ENCODE measurements at regions not wholly inside any gene's neighbourhood (a gene's known extent, or its start where the extent isn't known, plus 50 kb on each side); places are given as distances from the start of the nearest gene placed in this dataset.

DNA sequence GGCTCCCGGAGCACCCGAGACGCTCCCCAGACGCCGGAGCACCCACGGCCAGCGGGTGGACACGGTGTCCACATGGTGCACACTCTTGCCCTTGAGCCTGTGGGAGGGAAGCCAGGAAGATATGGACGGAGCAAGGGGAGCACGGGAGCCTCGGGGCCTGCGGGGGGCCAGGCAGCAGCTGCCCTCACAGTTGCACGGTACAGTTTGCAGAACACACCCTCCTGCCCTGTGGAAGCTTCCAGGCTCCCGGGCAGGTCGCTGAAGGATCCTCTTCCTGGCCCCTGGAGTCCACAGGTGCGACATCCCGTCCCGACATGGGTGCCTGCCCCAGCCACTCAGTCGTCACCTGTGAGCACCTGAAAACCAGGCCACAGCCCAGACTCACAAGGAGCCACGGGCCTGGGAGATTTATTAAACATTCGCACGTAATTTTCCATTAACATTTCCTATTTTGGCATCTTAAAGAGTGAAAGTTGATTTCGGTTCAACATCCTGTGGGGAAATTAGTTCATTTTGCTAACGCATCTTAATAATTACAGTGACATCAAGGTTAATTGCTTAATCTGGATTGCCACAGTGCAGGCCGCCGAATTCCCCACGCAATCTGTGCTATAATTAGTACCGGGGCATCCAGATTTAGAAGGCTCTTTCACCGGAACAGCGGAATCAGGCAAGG is 253.3 kb downstream of the BRD1 start:
- no peak for TF ChIP-seq POLR2A (IDR thresholded peaks at IDR 0.05)
- TF ChIP-seq POLR2AphosphoS5 (IDR thresholded peaks at IDR 0.05): no peak
- TF ChIP-seq, protein P1, sequence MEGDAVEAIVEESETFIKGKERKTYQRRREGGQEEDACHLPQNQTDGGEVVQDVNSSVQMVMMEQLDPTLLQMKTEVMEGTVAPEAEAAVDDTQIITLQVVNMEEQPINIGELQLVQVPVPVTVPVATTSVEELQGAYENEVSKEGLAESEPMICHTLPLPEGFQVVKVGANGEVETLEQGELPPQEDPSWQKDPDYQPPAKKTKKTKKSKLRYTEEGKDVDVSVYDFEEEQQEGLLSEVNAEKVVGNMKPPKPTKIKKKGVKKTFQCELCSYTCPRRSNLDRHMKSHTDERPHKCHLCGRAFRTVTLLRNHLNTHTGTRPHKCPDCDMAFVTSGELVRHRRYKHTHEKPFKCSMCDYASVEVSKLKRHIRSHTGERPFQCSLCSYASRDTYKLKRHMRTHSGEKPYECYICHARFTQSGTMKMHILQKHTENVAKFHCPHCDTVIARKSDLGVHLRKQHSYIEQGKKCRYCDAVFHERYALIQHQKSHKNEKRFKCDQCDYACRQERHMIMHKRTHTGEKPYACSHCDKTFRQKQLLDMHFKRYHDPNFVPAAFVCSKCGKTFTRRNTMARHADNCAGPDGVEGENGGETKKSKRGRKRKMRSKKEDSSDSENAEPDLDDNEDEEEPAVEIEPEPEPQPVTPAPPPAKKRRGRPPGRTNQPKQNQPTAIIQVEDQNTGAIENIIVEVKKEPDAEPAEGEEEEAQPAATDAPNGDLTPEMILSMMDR (IDR thresholded peaks at IDR 0.05 in 8 of 11, conservative IDR thresholded peaks at IDR 0.05 in 3 of 11): no peak
- intact Hi-C loops (cut with DNase I; ENCODE audit: low total_unique reads): no loop called here
- Histone ChIP-seq H3K4me1 (peaks cover 0 to 53% (median 19%) of the 10 kb centered on the region in 6 donors), H3K27ac (peak overlapping the region; percentile 41 to 85 (median 78)), H3K27me3 (replicated peaks in 1 of 7) (no peaks in the 10 kb centered on the region), H3K4me3 (peak overlapping the region in 1 of 8 donors; percentile 33), H3K9me3 (peaks cover 0 to 6% (median 0%) of the 10 kb centered on the region in 8 donors), H3K36me3 (peaks cover 0 to 22% (median 0%) of the 10 kb centered on the region in 6 donors)
- peak; percentile 66 for DNase-seq
- WGBS, 5 donors: 69 to 83% (median 70%) methylated on average over 30 of the region's 30 CpGs

DNA sequence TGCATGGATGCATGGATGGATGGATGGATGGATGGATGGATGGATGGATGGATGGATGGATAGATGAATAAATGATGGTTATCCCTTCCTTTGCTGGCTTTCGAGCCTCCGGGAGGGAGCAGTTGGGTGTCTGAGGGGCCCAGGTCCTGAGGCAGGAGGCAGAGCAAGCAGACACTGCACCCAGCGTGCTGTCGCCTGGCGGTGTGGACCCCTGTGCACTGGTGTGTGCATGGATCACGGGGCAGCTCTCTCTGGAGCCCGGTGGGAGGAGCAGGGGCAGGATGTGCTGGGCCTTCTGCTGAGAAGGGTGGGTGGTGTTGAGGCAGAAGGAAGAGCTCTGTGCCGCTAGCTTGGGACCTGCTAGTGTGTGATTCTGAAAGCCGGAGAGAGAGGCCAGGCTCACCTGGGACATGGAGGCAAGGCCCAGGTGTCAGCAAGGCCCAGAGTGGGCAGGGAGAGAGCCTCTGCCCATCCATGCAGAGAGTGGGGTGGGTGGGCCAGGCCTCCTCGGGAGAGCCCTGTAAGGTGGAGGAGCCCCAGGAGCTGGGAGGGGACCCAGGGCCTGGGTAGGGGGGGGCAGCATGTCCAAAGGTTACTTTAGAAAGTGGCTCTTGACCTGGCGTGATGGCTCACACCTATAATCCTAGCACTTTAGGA is 254.4 kb downstream of the BRD1 start:
- TF ChIP-seq POLR2AphosphoS5 (IDR thresholded peaks at IDR 0.05) (no peak), POLR2A (IDR thresholded peaks at IDR 0.05) (no peak)
- TF ChIP-seq, protein P1 (IDR thresholded peaks at IDR 0.05 in 8 of 11, conservative IDR thresholded peaks at IDR 0.05 in 3 of 11): no peak
- peaks cover 0 to 27% (median 0%) of the 10 kb centered on the region in 6 donors for H3K36me3 ChIP-seq
- no peak overlapping the region for H3K4me3 ChIP-seq
- H3K9me3 ChIP-seq: no peaks in the 10 kb centered on the region
- 92 to 97% (median 95%) methylated on average over 11 of the region's 11 CpGs for WGBS, 5 donors
- intact Hi-C loops (cut with DNase I; ENCODE audit: low total_unique reads): no loop called here
- DNase-seq: peak; percentile 65
- peak overlapping the region in 1 of 8 donors; percentile 85 for H3K27ac ChIP-seq
- H3K27me3 ChIP-seq (replicated peaks in 1 of 7): no peaks in the 10 kb centered on the region
- H3K4me1 ChIP-seq: peaks cover 0 to 64% (median 26%) of the 10 kb centered on the region in 6 donors

- no peak overlapping the region for H3K27ac ChIP-seq
- TF ChIP-seq POLR2A (IDR thresholded peaks at IDR 0.05): no peak
- TF ChIP-seq, protein P1 (IDR thresholded peaks at IDR 0.05 in 8 of 11, conservative IDR thresholded peaks at IDR 0.05 in 3 of 11): no peak
Measured at GRCh38 chr22:49571326-49571725, 256.3 kb downstream of the BRD1 start.

More at GRCh38 chr22:49571326-49571725, 256.3 kb downstream of the BRD1 start:
- 94 to 97% (median 95%) methylated on average over 7 to 14 of the region's 14 CpGs for WGBS, 5 donors
- peak; percentile 34 for DNase-seq
- no peaks in the 10 kb centered on the region for H3K27me3 ChIP-seq (replicated peaks in 1 of 7)
- no peak overlapping the region for H3K4me3 ChIP-seq
- H3K36me3 ChIP-seq: peaks cover 0 to 27% (median 0%) of the 10 kb centered on the region in 6 donors
- H3K4me1 ChIP-seq: peaks cover 0 to 54% (median 20%) of the 10 kb centered on the region in 6 donors
- intact Hi-C loops (cut with DNase I; ENCODE audit: low total_unique reads): no loop called here
- no peaks in the 10 kb centered on the region for H3K9me3 ChIP-seq

All from spleen (tissue), 11 donors.